Cerebellar nuclear complex (tissue), 1 donor: ENCODE measurements at regions not wholly inside any gene's neighbourhood (a gene's known extent, or its start where the extent isn't known, plus 50 kb on each side); places are given as distances from the start of the nearest gene placed in this dataset.
"Not testable (repeated sequence)": the region's sequence is repeated elsewhere in the genome, so short reads cannot be mapped to it uniquely, and the experiment has no call there.

Source experiments
- DNase-seq, 2 experiments: peaks; one replicate each; lab custom pipeline; 2025; lab: John Stamatoyannopoulos, UW

DNA sequence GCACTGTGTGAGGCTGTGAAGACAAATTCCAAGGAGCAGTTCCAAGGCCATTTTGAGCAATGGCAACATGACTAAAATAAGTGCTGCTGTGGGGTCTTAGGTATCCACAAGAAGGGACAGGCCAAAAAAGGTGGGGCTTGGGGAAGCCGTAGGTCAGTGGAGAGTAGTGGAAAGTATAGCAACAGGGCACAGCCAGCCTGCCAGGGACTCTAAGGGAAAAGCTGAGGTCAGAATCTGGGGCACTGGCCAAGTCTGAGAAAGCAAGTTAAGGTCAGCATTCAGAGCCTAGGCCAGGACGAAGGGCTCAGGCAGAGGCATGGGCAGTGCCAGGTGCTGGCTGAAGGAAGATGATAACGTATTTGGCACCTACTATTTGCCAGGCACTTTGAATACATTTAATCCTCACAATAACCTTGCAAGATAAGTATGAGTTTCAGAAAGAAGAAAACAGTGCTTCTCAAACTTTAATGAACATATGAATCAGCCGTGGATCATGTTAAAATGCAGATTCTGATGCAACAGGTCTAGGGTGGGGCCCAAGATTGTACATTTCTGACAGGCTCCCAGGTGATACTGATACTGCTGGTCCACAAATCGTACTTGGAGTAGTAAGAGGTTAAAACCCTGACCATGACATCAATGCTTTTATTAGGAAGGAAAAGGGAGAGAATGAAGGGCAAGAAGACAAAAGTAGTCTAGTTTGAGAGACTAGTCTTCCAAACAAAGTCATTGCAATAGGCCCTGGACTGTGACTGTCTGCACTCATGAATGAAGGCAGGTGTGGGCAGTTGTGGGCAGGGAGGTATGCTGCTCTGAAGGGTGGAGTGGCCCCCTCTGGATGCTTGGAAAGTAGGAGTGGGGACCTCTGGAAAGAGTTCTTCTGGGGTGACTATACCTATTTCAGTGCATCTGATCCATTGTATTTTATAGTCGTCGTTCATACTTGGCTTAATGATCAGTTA is 106.3 kb upstream of the ANKRD28 start:
- no peak for DNase-seq

DNA sequence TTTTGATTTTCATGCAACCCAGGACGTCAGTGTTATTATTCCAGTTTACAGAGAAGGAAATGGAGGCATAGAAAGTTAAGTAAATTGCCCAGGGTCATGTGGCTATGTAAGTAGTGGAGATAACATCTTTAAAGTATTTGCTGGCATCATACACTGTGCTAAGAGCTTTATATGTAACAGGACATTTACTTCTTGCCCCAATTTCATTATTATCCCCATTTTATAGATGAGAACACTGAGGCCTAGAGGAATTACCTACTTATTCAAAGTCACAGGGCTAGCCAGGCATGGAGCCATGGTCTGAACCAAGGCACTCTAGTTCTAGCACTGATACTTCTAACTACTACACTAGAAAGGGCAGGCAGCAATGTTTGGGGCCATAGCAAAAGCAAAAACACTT is 107.3 kb upstream of the ANKRD28 start:
- DNase-seq: no peak

DNA sequence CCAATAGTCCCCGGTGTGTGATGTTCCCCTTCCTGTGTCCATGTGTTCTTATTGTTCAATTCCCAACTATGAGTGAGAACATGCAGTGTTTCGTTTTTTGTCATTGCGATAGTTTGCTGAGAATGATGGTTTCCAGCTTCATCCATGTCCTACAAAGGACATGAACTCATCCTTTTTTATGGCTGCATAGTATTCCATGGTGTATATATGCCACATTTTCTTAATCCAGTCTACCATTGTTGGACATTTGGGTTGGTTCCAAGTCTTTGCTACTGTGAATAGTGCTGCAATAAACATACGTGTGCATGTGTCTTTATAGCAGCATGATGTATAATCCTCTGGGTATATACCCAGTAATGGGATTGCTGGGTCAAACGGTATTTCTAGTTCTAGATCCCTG is 109.6 kb upstream of the ANKRD28 start:
- DNase-seq: not testable (repeated sequence)

DNA sequence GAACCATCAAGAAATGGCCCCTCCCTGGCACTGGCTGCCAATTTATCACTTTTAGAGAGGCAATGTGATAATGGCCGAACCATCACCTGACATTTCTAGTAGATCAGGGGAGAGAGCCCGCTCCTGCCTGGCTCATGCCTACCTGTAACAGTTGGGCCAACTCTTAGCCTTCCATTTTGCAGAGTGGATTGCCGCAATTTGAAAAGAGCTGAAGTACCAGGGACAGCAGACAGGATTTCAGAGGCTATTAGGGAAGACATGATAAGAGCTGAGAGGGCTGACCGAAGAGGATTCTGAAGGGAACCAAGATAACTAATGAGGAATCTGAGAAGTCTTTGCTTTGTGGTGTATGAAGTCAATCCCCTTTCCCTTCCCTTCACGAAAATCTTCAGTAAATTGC is 121.2 kb upstream of the ANKRD28 start:
- no peak for DNase-seq

DNA sequence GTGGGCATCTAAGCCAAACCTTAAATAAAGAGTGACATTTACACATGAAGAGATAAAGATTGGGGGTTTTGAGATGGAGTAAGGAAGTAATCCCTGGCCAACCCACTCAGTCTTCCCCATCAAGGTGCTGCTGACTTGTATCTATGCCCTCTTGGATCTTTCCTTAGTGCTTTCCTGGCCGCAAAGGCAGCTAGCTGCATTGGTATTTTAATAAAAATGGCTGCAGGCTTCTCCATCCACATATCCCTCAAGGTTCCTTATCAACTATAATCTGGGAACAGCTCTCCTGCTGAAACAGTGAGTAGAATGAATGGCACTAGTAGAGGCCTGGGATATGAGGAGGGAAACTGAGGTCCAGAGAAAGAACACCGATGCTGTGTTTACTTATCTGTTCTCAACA is 122.2 kb upstream of the ANKRD28 start:
- DNase-seq: no peak

DNA sequence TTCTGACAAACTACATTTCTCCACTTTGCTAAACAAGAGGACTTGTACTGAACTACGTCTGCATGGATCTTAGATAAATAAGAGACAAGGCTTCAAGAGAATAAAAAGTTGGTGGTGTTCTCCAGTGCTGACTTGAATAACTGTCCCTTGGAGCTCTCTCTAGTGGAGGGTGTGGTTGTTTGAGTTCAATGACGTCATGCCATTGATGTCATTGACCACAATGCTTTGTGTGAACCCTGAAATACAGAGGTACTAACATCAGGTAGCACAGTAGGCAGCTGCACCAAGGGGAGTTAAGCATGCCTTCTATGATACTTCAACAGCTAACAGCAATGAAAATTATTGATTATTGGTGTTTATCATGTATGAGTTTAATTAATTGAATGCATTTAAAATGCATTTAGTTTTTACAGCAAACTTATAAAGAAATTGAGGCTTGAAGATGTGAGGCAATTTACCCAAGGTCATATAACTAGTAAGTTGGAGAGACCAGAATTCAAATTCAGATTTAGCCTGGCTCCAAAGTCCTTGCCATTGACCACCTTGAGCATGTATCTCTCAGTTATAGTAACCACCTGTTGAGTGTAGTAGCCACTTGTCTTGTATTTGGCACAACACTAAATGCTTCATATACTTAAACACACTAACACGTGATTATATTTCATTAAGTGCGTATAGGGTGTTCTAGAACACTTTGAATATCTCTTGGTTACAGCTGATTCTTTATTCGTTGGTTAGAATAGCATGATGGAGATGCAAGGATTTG is 126.0 kb upstream of the ANKRD28 start:
- no peak for DNase-seq

DNA sequence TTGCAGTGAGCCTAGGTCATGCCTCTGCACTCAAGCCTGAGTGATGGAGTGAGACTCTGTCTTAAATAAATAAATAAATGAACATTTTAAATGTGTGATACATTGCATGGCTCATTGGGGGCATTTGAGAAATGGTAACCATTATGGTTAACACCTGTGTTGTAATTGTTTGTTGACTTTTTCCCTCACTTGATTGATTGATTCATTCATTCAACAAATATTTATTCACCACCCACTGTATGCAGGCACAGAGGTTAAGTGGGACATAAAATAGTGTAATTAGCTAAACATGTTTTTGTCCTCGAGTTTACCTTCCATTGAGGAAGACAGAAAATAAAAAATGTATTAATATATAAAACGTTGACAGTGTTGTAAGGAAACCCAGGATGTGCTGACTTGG is 127.1 kb upstream of the ANKRD28 start:
- DNase-seq: no peak

DNA sequence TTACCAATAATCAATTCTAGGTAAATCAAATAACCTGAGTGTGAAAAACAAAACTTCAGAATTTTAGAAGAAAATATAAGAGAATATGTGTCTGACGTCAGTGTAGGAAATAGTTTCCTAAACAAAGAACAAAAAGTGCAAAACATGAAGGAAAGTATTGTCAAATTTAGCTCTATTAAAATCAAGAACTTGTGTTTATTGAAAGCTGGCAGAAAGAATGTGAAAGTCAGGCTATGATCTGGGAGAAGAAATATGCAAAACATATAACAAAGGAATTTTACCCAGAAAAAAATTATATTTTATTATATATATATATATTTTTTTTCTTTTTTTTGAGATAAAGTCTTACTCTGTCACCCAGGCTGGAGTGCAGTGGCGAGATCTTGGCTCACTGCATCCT is 129.1 kb upstream of the ANKRD28 start:
- no peak for DNase-seq

DNA sequence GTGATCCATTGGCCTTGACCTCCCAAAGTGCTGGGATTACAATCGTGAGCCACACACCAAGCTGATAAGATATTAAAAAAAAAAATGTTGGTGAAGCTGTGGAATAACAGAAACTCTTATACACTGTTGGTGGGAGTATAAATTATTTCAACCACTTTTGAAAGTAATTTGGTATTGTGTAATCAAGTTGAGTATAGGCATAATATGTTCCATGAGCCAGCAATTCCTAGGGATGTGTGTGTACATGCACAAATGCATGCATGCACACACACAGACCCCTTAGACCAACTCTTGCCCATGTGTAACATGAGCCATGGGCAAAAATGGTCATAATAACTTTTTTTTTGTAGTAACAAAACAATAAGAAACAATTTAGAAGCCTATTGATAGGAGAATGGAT is 130.2 kb upstream of the ANKRD28 start:
- DNase-seq: no peak

DNA sequence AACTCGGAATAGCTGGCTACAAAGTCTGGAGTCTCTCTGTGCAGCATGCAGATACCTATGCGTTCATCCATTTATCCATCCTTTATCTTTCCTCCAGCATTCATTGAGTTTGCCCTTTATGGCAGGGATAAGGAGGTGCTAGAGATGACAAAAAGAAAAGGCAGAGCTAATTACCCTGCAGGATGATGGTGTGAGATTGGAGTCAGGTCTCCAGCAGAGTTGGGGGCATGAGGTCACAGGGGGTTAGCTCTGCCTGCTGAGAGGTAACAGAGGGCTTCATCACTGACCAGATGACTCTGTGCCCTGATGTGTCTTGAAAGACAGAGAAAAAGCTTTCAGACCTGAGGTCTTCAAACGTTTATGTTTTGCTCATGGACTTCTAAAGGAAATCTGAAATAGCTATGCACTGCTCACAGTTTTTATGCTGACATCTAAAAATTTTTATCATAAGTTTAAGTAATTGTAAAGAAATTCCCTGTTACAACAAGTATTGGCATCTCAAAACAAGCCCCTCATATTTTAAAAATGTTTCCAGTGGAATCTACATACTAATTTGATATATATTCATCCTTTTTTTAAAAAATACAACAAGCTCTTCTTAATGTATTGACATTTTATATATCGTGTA is 132.3 kb upstream of the ANKRD28 start:
- DNase-seq: no peak

DNA sequence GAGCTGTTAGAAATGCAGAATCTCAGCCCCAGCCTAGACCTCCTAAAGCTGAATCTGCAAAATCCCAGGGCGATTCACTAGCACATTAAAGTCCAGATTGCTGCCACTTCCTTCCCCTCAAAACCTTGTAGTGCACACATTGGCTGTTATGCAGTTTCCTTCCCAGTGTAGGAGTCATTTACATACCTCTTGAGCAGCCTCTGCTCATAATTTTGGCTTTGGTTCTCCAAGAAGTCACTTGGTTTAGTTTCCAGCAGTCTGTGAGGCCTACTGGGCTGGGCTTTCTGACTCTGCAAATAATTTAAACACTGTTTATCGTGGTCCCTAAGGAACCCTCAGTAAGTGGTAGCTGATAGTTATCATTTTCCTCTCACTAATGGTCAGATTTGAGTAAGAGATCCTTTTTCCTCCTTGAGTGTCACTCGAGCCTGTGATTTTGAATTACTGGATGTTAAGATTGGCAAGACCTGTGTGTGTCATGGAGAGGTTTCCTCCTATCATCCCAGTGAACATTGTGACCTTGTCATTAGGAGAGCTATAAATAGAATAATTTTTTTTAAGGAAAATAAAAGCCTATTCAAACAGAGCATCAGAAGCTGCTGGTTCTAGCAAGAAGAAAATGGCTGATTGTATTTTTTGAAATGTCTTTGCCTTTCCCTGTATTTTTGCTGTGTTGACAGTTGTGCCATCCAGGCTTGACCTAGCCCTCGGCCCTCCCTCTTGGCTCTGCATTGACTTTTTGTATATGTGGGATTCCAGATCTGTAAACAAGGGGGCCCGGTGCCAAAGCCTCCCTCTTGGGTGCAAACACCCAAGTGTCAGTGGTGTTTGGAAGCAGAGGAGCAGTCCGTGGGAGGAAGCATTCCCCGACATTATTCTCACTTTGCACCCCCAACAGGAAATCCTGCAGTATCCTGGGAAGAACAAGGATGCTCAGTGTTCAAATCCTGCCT is 134.8 kb upstream of the ANKRD28 start:
- no peak for DNase-seq

DNA sequence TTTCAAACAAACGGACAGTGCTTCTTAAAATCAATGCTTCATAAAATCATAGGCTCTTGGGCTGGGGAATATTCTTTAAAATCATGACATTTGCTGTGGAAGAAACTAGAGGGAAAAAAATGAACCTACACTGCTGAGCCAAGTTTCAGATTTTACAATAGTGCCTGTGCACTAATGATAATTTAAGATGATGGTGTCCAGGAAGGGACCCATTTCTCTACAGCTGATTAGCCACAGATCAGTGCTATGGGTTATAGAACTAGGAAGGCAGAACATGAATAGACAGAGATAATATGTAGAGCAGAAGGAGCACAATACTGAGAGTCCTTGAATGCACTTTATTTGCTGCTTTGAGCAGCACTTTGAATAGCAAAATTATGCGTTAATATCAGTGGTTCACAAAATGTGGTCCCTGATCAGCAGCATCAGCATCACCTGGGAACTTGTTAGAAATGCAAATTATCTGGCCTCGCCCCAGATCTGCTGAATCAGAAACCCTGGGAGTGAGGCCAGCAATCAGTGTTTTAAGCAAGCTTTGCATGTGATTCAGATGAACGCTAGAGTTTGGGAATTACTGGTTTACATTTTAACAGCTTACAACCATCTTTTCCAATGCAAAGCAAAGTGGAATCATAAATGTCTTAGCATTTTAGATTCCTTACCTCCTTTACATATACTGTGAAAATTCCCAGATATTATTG is 135.8 kb upstream of the ANKRD28 start:
- peak in 1 of 2 experiments; percentile 6 for DNase-seq

DNA sequence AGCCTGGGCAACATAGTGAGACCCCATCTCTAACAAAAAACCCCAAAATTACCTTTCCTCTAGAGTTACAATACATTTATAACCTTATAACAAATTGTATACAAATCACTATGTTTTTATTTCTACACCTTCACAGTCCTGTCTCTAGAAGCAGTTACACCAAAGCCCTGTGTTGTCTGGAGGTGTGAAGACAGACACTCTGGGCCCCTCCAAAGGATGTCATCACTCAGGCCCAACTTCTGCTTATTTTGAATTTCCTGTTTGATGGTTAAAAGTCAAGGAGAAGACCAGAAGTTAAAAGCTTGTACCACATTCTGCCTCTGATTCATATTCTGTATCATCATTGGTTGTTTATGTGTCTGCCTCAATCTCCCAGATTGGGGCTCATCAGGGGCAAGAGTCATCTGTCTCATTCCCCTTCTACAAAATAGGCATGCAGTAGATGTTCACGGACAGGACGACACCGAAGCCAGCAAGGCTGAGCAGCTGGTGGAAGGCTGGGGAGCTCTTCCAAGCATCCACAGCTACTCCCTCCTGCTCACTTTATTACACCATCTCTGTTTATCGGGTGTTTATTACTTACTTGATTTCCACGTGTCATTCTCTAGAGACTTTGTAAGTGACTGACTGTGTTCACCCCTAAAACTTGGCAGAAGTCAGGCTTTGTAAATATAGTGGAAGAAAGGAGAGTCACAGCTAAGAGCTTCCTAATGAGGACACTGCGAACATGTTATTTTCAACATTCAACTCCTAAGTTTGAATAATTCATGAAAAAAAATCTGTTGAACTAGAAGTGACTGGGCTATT is 136.8 kb upstream of the ANKRD28 start:
- DNase-seq: no peak

DNA sequence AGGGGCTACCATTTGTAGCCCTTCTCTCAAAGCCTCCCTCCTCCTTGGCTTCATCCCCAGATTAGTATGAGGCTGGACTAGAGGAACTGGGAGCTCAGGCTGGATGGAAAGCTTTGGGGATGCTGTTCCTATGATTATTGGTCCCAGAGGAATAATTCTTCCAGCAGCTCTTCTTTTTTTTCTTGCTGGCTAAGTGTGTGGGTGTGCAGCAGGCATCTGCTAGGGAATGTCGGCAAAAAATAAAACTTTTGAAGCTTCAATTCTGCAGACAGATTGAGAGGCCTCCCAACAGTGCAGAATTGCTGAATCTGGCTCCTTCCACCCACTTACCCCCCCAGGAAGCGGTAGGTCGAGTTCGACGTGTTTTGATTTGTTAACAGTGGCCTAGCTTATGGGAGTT is 138.5 kb upstream of the ANKRD28 start:
- DNase-seq: no peak

DNA sequence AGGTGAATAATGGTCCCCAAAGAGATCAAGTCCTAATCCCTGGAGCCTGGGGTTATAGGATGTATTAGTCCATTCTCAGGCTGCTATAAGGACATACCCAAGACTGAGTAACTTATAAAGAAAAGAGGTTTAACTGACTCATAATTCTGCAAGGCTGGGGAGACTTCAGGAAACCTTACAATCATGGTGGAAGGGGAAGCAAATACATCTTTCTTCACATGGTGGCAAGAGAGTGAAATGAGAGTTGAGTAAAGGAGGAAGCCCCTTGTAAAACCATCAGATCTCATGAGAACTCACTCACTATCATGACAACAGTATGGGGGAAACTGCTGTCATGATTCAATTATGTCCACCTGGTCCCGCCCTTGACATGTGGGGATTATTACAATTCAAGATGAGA is 142.9 kb upstream of the ANKRD28 start:
- DNase-seq: no peak

DNA sequence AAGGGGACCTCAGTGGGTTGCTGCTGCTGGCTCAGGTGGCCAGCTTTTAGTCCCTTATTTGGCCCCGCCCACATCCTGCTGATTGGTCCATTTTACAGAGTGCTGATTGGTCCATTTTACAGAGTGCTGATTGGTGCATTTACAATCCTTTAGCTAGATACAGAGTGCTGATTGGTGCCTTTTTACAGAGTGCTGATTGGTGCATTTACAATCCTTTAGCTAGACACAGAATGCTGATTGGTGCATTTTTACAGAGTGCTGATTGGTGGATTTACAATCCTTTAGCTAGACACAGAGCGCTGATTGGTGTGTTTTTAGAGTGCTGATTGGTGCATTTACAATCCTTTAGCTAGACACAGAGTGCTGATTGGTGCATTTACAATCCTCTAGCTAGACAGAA is 143.7 kb upstream of the ANKRD28 start:
- DNase-seq: not testable (repeated sequence)

DNA sequence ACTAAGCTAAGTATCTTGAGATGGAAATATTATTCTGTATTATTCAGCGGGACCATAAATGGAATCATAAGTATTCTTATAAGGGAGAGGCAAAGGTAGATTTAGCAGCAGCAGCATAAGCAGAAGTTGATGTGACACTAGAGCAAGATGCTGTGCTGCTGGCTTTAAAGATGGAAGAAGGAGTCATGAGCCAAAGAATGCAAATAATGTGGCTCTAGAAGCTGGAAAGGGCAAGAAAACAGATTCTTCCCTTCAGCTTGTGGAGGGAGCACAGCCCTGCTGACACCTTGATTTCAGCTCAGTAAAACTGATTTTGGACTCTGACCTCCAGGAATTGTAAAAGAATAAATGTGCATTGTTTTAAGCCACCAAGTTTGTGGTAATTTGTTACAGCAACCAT is 144.2 kb upstream of the ANKRD28 start:
- DNase-seq: no peak

DNA sequence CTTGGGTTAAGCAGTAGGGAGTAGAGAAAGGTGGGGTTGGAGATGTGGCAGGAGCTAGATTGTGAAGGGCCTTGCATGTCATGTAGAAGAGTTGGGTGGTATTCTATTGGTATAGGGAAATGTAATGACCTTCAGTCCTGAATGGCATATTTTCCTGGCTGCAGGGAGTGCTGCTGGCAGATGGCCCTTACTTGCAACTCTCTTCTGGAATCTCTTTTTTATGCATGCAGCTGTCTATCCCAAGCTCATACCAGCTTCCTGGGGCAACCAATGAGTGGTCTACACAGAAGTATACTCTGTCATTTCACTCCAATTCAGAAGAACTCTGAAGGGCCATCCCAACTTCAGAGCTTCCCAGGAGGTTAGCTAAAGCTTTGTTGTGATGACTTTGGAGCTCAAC is 144.7 kb upstream of the ANKRD28 start:
- no peak for DNase-seq

DNA sequence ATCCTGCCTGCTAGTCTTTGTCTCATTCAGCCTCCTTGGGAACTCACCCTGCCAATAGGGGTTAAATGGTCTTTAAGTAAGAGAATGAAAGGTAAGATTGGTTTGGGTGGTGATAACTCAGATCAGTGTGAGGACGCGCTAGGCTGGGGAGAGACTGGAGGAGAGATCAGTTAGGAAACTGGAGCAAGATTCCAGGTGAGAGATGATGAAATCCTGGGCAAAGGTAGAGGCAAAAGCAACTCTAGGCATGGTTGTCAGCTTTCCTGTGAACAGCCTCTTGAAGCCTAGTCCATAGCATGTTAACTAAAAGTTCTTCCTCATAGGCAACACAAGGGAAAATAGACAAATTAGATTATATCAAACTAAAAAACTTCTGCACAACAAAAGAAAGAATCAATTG is 145.2 kb upstream of the ANKRD28 start:
- no peak for DNase-seq

DNA sequence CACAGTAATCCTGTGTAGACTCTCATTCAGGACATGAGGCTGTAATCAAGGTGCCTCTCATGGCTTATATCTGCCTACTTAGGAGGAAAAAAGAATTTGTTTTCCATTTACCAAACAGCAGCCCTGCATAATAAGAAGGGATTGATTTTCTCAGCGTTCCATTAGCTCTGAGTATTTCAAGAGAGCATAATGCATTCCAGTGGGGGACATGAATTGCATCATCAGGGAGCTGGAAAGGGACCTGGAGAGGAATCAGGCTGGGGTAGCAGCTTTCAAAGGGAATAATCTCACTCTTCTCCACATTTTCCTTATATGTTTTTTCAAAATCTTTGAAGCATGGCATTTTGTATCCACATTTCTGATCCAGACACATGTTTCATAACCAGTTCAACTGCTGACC is 150.6 kb upstream of the ANKRD28 start:
- no peak for DNase-seq
